ENCODE measurements at regions not wholly inside any gene's neighbourhood (a gene's known extent, or its start where the extent isn't known, plus 50 kb on each side); places are given as distances from the start of the nearest gene placed in this dataset.
A peak's percentile ranks its signal among the peaks of the same experiment; 100 is the strongest.
"Not testable (repeated sequence)": the region's sequence is repeated elsewhere in the genome, so short reads cannot be mapped to it uniquely, and the experiment has no call there.

DNA sequence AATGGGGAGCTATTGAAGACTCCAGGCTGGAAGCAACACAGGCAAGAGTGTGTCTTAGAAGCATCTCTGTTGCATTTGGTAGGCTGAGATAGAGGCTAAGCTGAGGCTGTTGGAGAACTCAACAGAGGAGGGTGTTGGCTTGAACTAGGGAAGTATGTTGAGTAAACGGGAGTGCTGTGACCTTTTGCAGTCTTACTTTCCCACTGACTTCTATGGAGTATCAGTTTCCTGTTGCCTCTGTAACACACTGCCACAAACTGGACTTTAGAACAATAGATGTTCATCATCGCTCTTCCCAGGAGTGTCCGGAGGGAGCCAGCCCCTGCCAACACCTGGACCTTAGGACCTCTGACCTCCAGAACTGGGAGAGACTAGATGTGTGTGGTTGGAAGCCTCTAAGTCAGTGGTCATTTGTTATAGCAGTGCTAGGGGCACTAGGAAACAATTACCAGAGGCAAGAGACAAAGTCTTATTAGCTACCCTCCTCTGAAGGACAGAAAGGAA lies 192.1 kb upstream of the ZNF469 start:
- H3K27me3 ChIP-seq, H3K4me1 ChIP-seq, H3K36me3 ChIP-seq, H3K27ac ChIP-seq, H3K9me3 ChIP-seq, ATAC-seq, H3K4me3 ChIP-seq, DNase-seq: not testable (repeated sequence)
- whole genome bisulfite sequencing, 2 donors = 69 to 83% methylated on average over 3 of the region's 3 CpGs
- intact Hi-C loops (cut with DNase I) = loop anchor here in 3 of 10 donors (10.0 kb wide), 1 partner anchor 244 kb away; no protein-coding TSS in a partner anchor

DNA sequence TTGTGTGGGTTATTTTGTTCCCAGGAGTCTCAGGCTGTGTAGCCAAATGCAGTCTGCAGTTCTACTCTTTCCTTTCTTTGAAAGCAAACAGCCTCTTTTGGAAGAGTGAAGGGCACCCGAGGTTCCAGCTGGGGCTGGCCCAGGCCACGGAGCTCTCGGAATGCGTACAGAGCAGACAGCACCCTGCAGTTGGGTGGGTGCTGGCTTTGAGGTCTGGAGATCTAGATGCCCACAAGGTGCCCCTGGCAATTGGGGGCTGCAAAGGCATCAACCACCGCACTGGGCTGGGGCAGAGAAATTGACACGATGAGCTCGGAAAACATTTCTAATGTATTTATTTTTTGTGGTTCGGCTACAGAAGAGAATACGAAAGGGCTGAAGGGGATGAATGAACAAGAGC lies 191.6 kb upstream of the ZNF469 start:
- intact Hi-C loops (cut with DNase I) = loop anchor here in 3 of 10 donors (10.0 kb wide), 1 partner anchor 244 kb away; no protein-coding TSS in a partner anchor
- not testable (repeated sequence) for H3K27ac ChIP-seq, H3K4me3 ChIP-seq, DNase-seq, H3K4me1 ChIP-seq, H3K36me3 ChIP-seq, H3K27me3 ChIP-seq, H3K9me3 ChIP-seq, ATAC-seq
- WGBS, 2 donors = 87 to 92% methylated on average over 9 of the region's 9 CpGs

DNA sequence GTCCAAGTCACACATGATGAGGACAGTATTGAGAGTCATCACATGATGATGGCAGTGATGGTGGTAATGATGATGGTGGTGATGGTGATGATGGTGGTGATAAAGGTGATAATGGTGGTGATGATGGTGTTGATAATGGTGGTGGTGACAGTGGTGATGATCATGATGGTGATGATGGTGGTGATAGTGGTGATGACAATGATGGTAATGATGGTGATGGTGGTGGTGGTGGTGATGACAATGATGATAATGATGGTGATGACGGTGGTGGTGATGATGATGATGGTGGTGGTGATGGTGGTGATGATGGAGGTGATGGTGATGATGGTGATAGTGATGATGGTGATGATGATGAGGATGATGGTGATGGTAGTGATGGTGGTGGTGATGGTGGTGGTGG lies 190.2 kb upstream of the ZNF469 start:
- H3K9me3 ChIP-seq = peaks cover 0 to 4% (median 0%) of the 10 kb centered on the region in 11 donors
- H3K36me3 ChIP-seq = no peaks in the 10 kb centered on the region
- H3K27me3 ChIP-seq = no peaks in the 10 kb centered on the region
- no peak overlapping the region for H3K27ac ChIP-seq
- no peak for DNase-seq
- no peak overlapping the region for H3K4me3 ChIP-seq
- intact Hi-C loops (cut with DNase I) = loop anchor here in 3 of 10 donors (10.0 kb wide), 1 partner anchor 242 kb away; no protein-coding TSS in a partner anchor
- ATAC-seq = no peak
- peaks cover 0 to 3% (median 0%) of the 10 kb centered on the region in 9 donors for H3K4me1 ChIP-seq
- TF ChIP-seq, protein P1, sequence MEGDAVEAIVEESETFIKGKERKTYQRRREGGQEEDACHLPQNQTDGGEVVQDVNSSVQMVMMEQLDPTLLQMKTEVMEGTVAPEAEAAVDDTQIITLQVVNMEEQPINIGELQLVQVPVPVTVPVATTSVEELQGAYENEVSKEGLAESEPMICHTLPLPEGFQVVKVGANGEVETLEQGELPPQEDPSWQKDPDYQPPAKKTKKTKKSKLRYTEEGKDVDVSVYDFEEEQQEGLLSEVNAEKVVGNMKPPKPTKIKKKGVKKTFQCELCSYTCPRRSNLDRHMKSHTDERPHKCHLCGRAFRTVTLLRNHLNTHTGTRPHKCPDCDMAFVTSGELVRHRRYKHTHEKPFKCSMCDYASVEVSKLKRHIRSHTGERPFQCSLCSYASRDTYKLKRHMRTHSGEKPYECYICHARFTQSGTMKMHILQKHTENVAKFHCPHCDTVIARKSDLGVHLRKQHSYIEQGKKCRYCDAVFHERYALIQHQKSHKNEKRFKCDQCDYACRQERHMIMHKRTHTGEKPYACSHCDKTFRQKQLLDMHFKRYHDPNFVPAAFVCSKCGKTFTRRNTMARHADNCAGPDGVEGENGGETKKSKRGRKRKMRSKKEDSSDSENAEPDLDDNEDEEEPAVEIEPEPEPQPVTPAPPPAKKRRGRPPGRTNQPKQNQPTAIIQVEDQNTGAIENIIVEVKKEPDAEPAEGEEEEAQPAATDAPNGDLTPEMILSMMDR (IDR thresholded peaks at IDR 0.05) = no peak
- WGBS, 2 donors = 80 to 96% methylated on average over 1 of the region's 1 CpG

DNA sequence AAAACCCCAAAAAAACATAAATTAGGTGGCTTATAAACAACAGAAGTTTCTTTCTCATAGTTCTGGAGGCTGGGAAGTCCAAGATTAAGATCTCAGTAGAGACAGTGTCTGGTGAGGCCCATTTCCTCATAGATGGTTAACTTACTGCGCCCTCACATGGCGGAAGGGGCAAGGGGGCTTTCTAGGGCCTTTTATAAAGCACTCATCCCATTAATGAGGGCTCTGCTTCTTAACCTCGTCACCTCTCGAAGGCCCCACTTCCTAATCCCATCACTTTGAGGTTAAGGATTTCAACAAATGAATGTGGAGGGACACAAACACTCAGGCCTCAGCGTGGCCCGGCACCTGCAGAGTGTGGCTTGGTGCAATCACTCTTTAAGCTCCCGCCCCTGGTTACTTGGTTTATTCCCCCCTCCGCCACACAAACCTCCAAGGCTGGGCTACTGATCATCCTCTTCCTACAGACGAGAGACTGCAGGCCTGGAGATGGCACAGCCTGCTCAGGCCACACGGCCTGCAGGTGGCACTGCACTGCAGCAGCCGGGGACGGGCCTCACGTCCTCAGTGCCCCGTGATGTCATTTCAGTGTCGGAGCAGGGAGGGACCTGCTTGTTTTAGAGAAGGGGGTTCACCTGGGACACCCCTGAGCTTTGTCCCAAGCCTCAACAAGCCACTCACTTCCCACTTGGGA lies 188.9 kb upstream of the ZNF469 start:
- TF ChIP-seq, protein P1 (IDR thresholded peaks at IDR 0.05) = peak; percentile 33 to 77 (median 68)
- not testable (repeated sequence) for H3K4me3 ChIP-seq, H3K36me3 ChIP-seq, H3K27me3 ChIP-seq, H3K4me1 ChIP-seq, H3K9me3 ChIP-seq, H3K27ac ChIP-seq
- ATAC-seq (peak; percentile 88 to 96 (median 92)), DNase-seq (peak; percentile 47 to 63)
- intact Hi-C loops (cut with DNase I) = loop anchor here in 3 of 10 donors (10.0 kb wide), 1 partner anchor 241 kb away; no protein-coding TSS in a partner anchor
- 36 to 39% methylated on average over 15 of the region's 15 CpGs for WGBS, 2 donors

DNA sequence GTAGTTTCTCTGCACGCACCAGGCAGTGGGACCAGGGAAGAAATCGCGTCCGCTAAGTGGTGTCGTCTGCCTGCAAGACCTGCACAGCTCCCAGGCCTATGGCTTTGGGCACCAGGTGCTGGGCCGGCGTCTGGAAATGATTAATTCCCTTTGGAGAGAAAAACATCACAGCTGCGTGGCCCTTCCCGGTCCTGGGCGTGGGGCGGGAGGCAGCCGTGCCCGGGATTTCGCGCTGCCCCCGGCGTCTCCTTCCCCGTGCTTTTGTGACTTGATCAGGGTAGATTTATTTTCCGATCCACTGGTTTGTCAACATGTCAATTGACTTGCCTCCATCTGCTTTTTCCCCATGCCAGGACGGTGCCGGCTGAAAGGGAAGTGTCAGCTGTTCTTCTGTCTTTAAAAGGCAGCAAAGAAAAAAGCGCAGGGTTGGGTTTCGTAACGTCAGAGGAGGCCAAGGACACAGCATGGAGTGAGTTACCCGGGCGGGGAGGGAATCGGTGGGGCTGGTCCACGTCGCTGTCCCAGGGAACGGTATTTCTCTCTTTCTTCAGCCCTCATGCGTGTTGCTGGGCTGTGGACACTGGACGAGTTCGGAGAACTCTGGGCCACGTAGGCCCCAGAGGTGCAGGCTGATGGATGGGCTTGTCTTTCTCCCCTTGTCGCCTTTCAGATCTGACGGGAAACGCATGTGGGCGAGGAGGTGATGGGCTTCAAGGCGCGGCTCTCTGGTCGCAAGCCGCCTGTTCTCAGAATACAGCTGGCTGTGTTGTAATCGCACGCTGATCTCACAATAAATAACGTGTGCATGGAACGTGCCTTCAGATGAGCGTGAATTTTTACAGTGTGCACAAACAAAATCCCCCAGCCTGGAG lies 188.1 kb upstream of the ZNF469 start:
- DNase-seq (no peak), ATAC-seq (peak in 4 of 8 donors; percentile 16 to 32 (median 30))
- Histone ChIP-seq H3K36me3 (no peaks in the 10 kb centered on the region), H3K27ac (no peak overlapping the region), H3K27me3 (no peaks in the 10 kb centered on the region), H3K4me3 (no peak overlapping the region), H3K4me1 (peaks cover 0 to 3% (median 0%) of the 10 kb centered on the region in 9 donors), H3K9me3 (no peaks in the 10 kb centered on the region)
- intact Hi-C loops (cut with DNase I) = loop anchor here (5.0 to 10.0 kb wide), 3 partner anchors 238 to 243 kb away; no protein-coding TSS in a partner anchor
- 84 to 86% methylated on average over 47 of the region's 47 CpGs for WGBS, 2 donors
- TF ChIP-seq, protein P1 (IDR thresholded peaks at IDR 0.05) = no peak
